SK-N-SH treated with all-trans-retinoic acid at 6 μM for 48 hours (cell line): ENCODE measurements at regions not wholly inside any gene's neighbourhood (a gene's known extent, or its start where the extent isn't known, plus 50 kb on each side); places are given as distances from the start of the nearest gene placed in this dataset.

Experiments used
- ATAC-seq: fragments of 200-7000 bp; cut with Tn5 transposase; 3 replicates; pipeline ENCODE4 v1.9.1; 2020; ENCODE audit warnings: mild to moderate bottlenecking, moderate library complexity
- ARNTL ChIP-seq: fragments of 450-650 bp; formaldehyde crosslinking; IDR thresholded peaks from 2 replicates; pipeline ENCODE4 v1.5.0; 2020; ENCODE audit warnings: low read depth, mild to moderate bottlenecking, moderate library complexity, borderline replicate concordance
- BACH2 ChIP-seq: fragments of 250-450 bp; sonication (Bioruptor Pico); IDR thresholded peaks from 2 replicates; pipeline ENCODE4 v1.9.0; 2021; ENCODE audit warnings: mild to moderate bottlenecking, borderline replicate concordance
- CREB5 ChIP-seq: fragments of 250-450 bp; sonication (Bioruptor Pico); IDR thresholded peaks from 2 replicates; pipeline ENCODE4 v1.5.1; 2020; ENCODE audit warnings: low read depth, mild to moderate bottlenecking, moderate library complexity
- CSDC2 ChIP-seq: fragments of 250-450 bp; sonication (Bioruptor Pico); IDR thresholded peaks from 2 replicates; pipeline ENCODE4 v1.5.0; 2020; ENCODE audit warnings: mild to moderate bottlenecking, moderate library complexity
- ESRRG ChIP-seq: fragments of 250-450 bp; sonication (Bioruptor Pico); IDR thresholded peaks from 2 replicates; pipeline ENCODE4 v1.6.1; 2021; ENCODE audit warnings: mild to moderate bottlenecking
- GLIS3 ChIP-seq: fragments of 250-450 bp; sonication (Bioruptor Pico); IDR thresholded peaks from 2 replicates; pipeline ENCODE4 v1.5.0; 2020; ENCODE audit warnings: mild to moderate bottlenecking, moderate library complexity
- ISL1 ChIP-seq: fragments of 250-450 bp; sonication (Bioruptor Pico); IDR thresholded peaks from 2 replicates; pipeline ENCODE4 v2.1.2; 2022; ENCODE audit warnings: mild to moderate bottlenecking, moderate library complexity
- OSR1 ChIP-seq: fragments of 250-450 bp; sonication (Bioruptor Pico); IDR thresholded peaks from 2 replicates; pipeline ENCODE4 v1.8.0; 2022; ENCODE audit warnings: moderate library complexity, mild to moderate bottlenecking, inconsistent platforms
- PATZ1 ChIP-seq: fragments of 250-450 bp; sonication (Bioruptor Pico); IDR thresholded peaks from 2 replicates; pipeline ENCODE4 v1.8.0; 2020; ENCODE audit warnings: mild to moderate bottlenecking, moderate library complexity, borderline replicate concordance
- RARB ChIP-seq: fragments of 250-450 bp; sonication (Bioruptor Pico); IDR thresholded peaks from 2 replicates; pipeline ENCODE4 v1.8.0; 2021; ENCODE audit warnings: mild to moderate bottlenecking, moderate library complexity
- SNAI2 ChIP-seq: fragments of 250-450 bp; sonication (Bioruptor Pico); IDR thresholded peaks from 2 replicates; pipeline ENCODE4 v1.5.0; 2020; ENCODE audit warnings: mild to moderate bottlenecking, moderate library complexity
- TCF4 ChIP-seq: fragments of 250-450 bp; sonication (Bioruptor Pico); IDR thresholded peaks from 2 replicates; pipeline ENCODE4 v1.8.0; 2021; ENCODE audit warnings: mild to moderate bottlenecking, moderate library complexity, borderline replicate concordance
- TOX ChIP-seq: fragments of 250-450 bp; sonication (Bioruptor Pico); IDR thresholded peaks from 2 replicates; pipeline ENCODE4 v1.8.0; 2021; ENCODE audit warnings: mild to moderate bottlenecking, moderate library complexity, borderline replicate concordance
- TSHZ2 ChIP-seq: fragments of 250-450 bp; sonication (Bioruptor Pico); IDR thresholded peaks from 2 replicates; pipeline ENCODE4 v1.5.0; 2020; ENCODE audit warnings: mild to moderate bottlenecking, moderate library complexity
- ZC3H10 ChIP-seq: fragments of 250-450 bp; sonication (Bioruptor Pico); IDR thresholded peaks from 2 replicates; pipeline ENCODE4 v1.5.1; 2021; ENCODE audit warnings: mild to moderate bottlenecking, moderate library complexity
- ZFP3 ChIP-seq: fragments of 250-450 bp; sonication (Bioruptor Pico); IDR thresholded peaks from 2 replicates; pipeline ENCODE4 v1.5.0; 2020; ENCODE audit warnings: mild to moderate bottlenecking, moderate library complexity
- ZFP30 ChIP-seq: fragments of 450-650 bp; formaldehyde crosslinking; IDR thresholded peaks from 2 replicates; pipeline ENCODE4 v1.5.0; 2022; ENCODE audit warnings: mild to moderate bottlenecking, moderate library complexity
- ZNF565 ChIP-seq: fragments of 450-650 bp; formaldehyde crosslinking; conservative IDR thresholded peaks from 2 replicates; pipeline ENCODE4 v1.5.0; 2020; ENCODE audit warnings: low read depth, mild to moderate bottlenecking, moderate library complexity
- ZNF70 ChIP-seq: fragments of 450-650 bp; formaldehyde crosslinking; IDR thresholded peaks from 2 replicates; pipeline ENCODE4 v1.5.0; 2020; ENCODE audit warnings: mild to moderate bottlenecking, moderate library complexity
- ZNF8 ChIP-seq: fragments of 450-650 bp; formaldehyde crosslinking; IDR thresholded peaks from 2 replicates; pipeline ENCODE4 v1.5.0; 2020; ENCODE audit warnings: mild to moderate bottlenecking, moderate library complexity
- TF ChIP-seq, protein P1 (sequence below): fragments of 250-450 bp; sonication (Bioruptor Pico); IDR thresholded peaks from 2 replicates; pipeline ENCODE4 v1.5.1; 2021; ENCODE audit warnings: mild to moderate bottlenecking, moderate library complexity
- TF ChIP-seq, protein P2 (sequence below): fragments of 250-450 bp; sonication (Bioruptor Pico); IDR thresholded peaks from 2 replicates; pipeline ENCODE4 v1.8.0; 2021; ENCODE audit warnings: low read depth, mild to moderate bottlenecking, moderate library complexity, borderline replicate concordance

- no peak for TF ChIP-seq ESRRG
- TF ChIP-seq ISL1 = no peak
- TF ChIP-seq TOX (CRISPR knock-in tag) = peak; percentile 39; the same call in 1 of the 2 replicates
- TF ChIP-seq ZFP30 (CRISPR knock-in tag) = no peak
- TF ChIP-seq RARB (CRISPR knock-in tag) = no peak
- peak; percentile 30; the same call in 1 of the 2 replicates for TF ChIP-seq PATZ1 (CRISPR knock-in tag)
- no peak for TF ChIP-seq CREB5 (CRISPR knock-in tag)
- TF ChIP-seq, protein P1, sequence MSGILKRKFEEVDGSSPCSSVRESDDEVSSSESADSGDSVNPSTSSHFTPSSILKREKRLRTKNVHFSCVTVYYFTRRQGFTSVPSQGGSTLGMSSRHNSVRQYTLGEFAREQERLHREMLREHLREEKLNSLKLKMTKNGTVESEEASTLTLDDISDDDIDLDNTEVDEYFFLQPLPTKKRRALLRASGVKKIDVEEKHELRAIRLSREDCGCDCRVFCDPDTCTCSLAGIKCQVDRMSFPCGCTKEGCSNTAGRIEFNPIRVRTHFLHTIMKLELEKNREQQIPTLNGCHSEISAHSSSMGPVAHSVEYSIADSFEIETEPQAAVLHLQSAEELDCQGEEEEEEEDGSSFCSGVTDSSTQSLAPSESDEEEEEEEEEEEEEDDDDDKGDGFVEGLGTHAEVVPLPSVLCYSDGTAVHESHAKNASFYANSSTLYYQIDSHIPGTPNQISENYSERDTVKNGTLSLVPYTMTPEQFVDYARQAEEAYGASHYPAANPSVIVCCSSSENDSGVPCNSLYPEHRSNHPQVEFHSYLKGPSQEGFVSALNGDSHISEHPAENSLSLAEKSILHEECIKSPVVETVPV (CRISPR knock-in tag) = no peak
- TF ChIP-seq ZFP3 (CRISPR knock-in tag) = no peak
- TF ChIP-seq BACH2 (CRISPR knock-in tag) = no peak
- no peak for TF ChIP-seq CSDC2 (CRISPR knock-in tag)
- TF ChIP-seq TCF4 = no peak
- no peak for TF ChIP-seq ZNF565 (CRISPR knock-in tag)
- TF ChIP-seq ZC3H10 (CRISPR knock-in tag) = 0 out of 2 replicates have a peak, but pooled peaks have one; percentile 3
- TF ChIP-seq, protein P2, sequence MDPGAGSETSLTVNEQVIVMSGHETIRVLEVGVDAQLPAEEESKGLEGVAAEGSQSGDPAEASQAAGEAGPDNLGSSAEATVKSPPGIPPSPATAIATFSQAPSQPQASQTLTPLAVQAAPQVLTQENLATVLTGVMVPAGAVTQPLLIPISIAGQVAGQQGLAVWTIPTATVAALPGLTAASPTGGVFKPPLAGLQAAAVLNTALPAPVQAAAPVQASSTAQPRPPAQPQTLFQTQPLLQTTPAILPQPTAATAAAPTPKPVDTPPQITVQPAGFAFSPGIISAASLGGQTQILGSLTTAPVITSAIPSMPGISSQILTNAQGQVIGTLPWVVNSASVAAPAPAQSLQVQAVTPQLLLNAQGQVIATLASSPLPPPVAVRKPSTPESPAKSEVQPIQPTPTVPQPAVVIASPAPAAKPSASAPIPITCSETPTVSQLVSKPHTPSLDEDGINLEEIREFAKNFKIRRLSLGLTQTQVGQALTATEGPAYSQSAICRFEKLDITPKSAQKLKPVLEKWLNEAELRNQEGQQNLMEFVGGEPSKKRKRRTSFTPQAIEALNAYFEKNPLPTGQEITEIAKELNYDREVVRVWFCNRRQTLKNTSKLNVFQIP (CRISPR knock-in tag) = no peak
- ATAC-seq = peak; percentile 93
These were observed 211.5 kb downstream of the SEC61B start for GRCh38 chr9:99433555-99433954.

DNA sequence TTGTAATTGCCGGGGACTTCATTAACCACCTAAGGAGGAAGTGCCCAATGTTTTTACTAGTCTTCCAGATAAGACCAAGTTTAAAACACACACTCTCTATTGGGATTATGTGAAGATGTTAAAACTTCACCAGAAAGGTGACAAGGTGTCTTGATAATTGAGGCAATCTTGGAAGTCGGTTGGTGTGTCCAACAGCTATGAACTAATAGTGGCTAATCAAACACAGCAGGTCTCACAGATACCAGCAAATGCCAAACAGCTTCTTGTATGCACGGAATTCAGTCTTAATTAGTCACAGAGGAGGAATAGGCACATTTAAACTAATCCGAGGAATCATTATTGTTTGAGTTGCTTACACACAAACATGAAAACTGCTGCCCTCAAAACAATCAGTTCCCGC lies 214.5 kb downstream of the SEC61B start:
- ATAC-seq = no peak
- no peak for TF ChIP-seq ZFP30 (CRISPR knock-in tag)
- TF ChIP-seq ZC3H10 (CRISPR knock-in tag) = no peak
- TF ChIP-seq GLIS3 (CRISPR knock-in tag) = no peak
- TF ChIP-seq CSDC2 (CRISPR knock-in tag) = no peak
- TF ChIP-seq BACH2 (CRISPR knock-in tag) = no peak
- TF ChIP-seq PATZ1 (CRISPR knock-in tag) = no peak
- TF ChIP-seq, protein P2 (CRISPR knock-in tag) = no peak
- TF ChIP-seq SNAI2 (CRISPR knock-in tag) = no peak
- no peak for TF ChIP-seq TCF4
- no peak for TF ChIP-seq ESRRG
- no peak for TF ChIP-seq ISL1
- TF ChIP-seq ZNF565 (CRISPR knock-in tag) = no peak

DNA sequence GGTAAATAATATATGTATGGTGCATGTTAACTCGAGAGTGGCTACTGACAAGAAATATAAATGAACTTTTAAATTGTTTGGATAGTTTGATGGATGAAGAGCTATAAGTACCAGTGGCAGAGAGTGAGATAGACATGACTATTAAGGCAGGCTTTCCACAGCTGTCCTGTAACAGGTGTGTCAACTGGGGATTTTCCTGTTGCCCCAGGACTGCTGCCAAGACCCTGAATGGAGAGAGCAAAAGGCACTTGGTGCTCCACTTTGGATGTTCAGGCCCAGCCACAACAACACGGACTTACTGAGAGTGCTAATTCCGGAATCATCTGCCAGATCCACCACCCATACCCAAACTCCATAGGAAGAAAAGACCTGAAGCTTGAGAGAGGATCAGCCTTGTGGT lies 215.1 kb downstream of the SEC61B start:
- TF ChIP-seq TSHZ2 = no peak
- no peak for TF ChIP-seq TCF4
- no peak for TF ChIP-seq OSR1 (CRISPR knock-in tag)
- TF ChIP-seq, protein P1 (CRISPR knock-in tag) = no peak
- TF ChIP-seq ARNTL (CRISPR knock-in tag) = no peak
- no peak for TF ChIP-seq ZNF70 (CRISPR knock-in tag)
- TF ChIP-seq ZNF8 (CRISPR knock-in tag) = no peak
- TF ChIP-seq SNAI2 (CRISPR knock-in tag) = no peak
- no peak for TF ChIP-seq TOX (CRISPR knock-in tag)
- TF ChIP-seq BACH2 (CRISPR knock-in tag) = no peak

More for the DNA sequence above, 215.1 kb downstream of the SEC61B start:
- no peak for ATAC-seq
